ENCODE measurements at regions not wholly inside any gene's neighbourhood (a gene's known extent, or its start where the extent isn't known, plus 50 kb on each side); places are given as distances from the start of the nearest gene placed in this dataset.

- no peaks in the 10 kb centered on the region for H3K9me3 ChIP-seq
- TF ChIP-seq CTCF (IDR thresholded peaks at IDR 0.05), result no peak
- no peak for TF ChIP-seq POLR2A (IDR thresholded peaks at IDR 0.05)
- intact Hi-C loops (cut with DNase I), result no loop called here
Measured at GRCh38 chr13:47672245-47673008, 328.6 kb downstream of the SUCLA2 start.

GRCh38 chr13:47671776-47672175 is 329.3 kb downstream of the SUCLA2 start:
- WGBS, 4 donors, result 51 to 76% (median 62%) methylated on average over 3 of the region's 3 CpGs
- no peak for TF ChIP-seq POLR2A (IDR thresholded peaks at IDR 0.05)
- TF ChIP-seq CTCF (IDR thresholded peaks at IDR 0.05), result no peak
- intact Hi-C loops (cut with DNase I), result no loop called here
- ATAC-seq (peak; percentile 42 to 64 (median 54)), DNase-seq (no peak)
- Histone ChIP-seq H3K27ac (peak overlapping the region in 5 of 12 donors; percentile 13 to 59 (median 56)), H3K4me1 (peaks cover 0 to 22% (median 10%) of the 10 kb centered on the region in 12 donors), H3K36me3 (no peaks in the 10 kb centered on the region), H3K9me3 (no peaks in the 10 kb centered on the region), H3K4me3 (no peak overlapping the region), H3K27me3 (no peaks in the 10 kb centered on the region)

More at GRCh38 chr13:47672245-47673008, 328.6 kb downstream of the SUCLA2 start:
- WGBS, 4 donors, result 61 to 70% (median 66%) methylated on average over 3 of the region's 3 CpGs
- H3K27ac ChIP-seq, result peak overlapping the region in 6 of 12 donors; percentile 13 to 59 (median 54)
- peak overlapping the region in 1 of 12 donors; percentile 7 for H3K4me3 ChIP-seq
- H3K36me3 ChIP-seq, result no peaks in the 10 kb centered on the region
- ATAC-seq, result peak in 3 of 4 donors; percentile 45 to 56 (median 47)
- DNase-seq, result no peak
- peaks cover 0 to 22% (median 10%) of the 10 kb centered on the region in 12 donors for H3K4me1 ChIP-seq
- H3K27me3 ChIP-seq, result no peaks in the 10 kb centered on the region

GRCh38 chr13:47665043-47665442 is 336.0 kb downstream of the SUCLA2 start:
- Histone ChIP-seq H3K4me3 (no peak overlapping the region), H3K27me3 (no peaks in the 10 kb centered on the region), H3K9me3 (peaks cover 0 to 2% (median 0%) of the 10 kb centered on the region in 12 donors), H3K27ac (no peak overlapping the region), H3K36me3 (no peaks in the 10 kb centered on the region), H3K4me1 (no peaks in the 10 kb centered on the region)
- no peak for ATAC-seq
- TF ChIP-seq CTCF (IDR thresholded peaks at IDR 0.05) (no peak), POLR2A (IDR thresholded peaks at IDR 0.05) (no peak)
- intact Hi-C loops (cut with DNase I), result no loop called here
- 62 to 77% (median 70%) methylated on average over 3 of the region's 3 CpGs for WGBS, 4 donors
- no peak for DNase-seq

GRCh38 chr13:47661076-47661475 is 340.0 kb downstream of the SUCLA2 start:
- TF ChIP-seq POLR2A (IDR thresholded peaks at IDR 0.05), result no peak
- TF ChIP-seq CTCF (IDR thresholded peaks at IDR 0.05), result no peak
- H3K27ac ChIP-seq, result no peak overlapping the region
- H3K9me3 ChIP-seq, result peaks cover 0 to 7% (median 0%) of the 10 kb centered on the region in 12 donors
- intact Hi-C loops (cut with DNase I), result no loop called here
- ATAC-seq (no peak), DNase-seq (no peak)
- H3K4me3 ChIP-seq, result no peak overlapping the region
- H3K4me1 ChIP-seq, result no peaks in the 10 kb centered on the region
- H3K36me3 ChIP-seq, result no peaks in the 10 kb centered on the region
- WGBS, 4 donors, result 57 to 73% (median 63%) methylated on average over 4 of the region's 4 CpGs
- no peaks in the 10 kb centered on the region for H3K27me3 ChIP-seq

Data from heart left ventricle (tissue), 16 donors.